GM18868 (cell line): ENCODE measurements at regions not wholly inside any gene's neighbourhood (a gene's known extent, or its start where the extent isn't known, plus 50 kb on each side); places are given as distances from the start of the nearest gene placed in this dataset.
"Not testable (repeated sequence)": the region's sequence is repeated elsewhere in the genome, so short reads cannot be mapped to it uniquely, and the experiment has no call there.

Source experiments
- ATAC-seq: cut with Tn5 transposase; IDR thresholded peaks from one replicate; pipeline ENCODE4 v1.9.1; 2021; ENCODE audit warnings: mild to moderate bottlenecking, moderate library complexity; ENCODE audit not compliant: unreplicated experiment

DNA sequence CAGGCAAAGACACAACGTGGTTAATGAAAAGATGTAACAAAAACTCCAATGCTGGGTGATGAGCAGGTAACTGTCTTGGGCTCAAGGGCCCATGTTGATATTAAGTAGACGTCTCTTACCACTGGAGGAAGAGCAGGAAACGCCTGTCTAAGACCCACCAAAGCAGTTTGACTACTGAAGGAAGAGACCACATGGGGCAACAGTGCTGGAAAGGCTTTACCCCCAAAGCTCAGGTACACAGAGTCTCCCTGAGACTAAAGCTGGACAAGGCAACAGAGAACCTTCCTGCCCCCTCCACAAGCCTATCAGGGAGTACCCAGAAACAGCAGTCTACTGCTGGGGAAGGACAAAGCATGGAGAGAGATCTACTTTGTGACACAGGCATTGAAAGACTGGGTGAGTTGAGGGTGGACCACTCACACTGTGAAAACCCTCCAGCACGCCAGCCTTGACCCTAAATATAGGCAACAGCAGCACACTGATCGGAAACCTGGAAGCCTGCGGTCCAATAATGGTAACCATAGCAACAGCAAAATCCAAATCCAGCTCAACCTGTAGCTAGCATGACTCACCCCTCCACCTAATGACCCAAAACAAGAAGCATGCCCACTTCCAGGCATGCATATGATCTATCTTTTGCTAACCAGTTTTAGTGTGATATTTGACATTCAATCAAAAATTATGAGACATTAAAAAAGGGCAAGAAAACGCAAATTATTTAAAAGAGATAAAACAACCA lies 270.5 kb upstream of the SDK2 start:
- no peak for ATAC-seq

DNA sequence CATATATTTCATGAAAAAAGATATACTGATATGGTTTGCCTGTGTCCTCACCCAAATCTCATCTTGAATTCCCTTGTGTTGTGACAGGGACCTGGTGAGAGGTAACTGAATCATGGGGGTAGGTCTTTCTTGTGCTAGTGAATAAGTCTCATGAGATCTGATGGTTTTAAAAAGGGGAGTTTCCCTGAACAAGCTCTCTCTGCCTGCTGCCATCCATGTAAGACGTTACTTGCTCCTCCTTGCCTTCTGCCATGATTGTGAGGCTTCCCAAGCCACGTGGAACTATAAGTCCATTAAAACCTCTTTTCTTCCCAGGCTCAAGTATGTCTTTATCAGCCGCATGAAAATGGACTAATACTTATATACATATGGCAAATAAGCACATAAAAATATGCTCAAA lies 274.8 kb upstream of the SDK2 start:
- ATAC-seq: not testable (repeated sequence)

DNA sequence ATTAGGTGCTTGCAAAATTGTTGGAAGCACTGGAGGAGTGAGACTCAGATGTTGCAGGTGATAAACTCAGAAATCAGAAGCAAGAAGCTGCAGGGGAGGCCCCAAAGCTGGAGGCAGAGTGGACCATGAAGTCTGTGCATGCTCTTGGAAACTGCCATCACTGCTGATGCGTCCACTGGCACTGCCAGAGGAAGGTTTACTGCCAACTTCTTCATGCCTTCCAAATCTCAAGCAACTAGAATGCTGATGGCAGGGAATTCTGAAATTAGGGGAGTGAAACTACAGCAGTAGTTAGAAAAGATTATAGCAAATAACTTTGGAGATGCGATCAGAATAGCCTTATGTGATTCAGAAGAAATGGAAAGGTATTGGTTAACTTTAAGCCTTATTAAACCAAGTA lies 277.1 kb upstream of the SDK2 start:
- no peak for ATAC-seq

DNA sequence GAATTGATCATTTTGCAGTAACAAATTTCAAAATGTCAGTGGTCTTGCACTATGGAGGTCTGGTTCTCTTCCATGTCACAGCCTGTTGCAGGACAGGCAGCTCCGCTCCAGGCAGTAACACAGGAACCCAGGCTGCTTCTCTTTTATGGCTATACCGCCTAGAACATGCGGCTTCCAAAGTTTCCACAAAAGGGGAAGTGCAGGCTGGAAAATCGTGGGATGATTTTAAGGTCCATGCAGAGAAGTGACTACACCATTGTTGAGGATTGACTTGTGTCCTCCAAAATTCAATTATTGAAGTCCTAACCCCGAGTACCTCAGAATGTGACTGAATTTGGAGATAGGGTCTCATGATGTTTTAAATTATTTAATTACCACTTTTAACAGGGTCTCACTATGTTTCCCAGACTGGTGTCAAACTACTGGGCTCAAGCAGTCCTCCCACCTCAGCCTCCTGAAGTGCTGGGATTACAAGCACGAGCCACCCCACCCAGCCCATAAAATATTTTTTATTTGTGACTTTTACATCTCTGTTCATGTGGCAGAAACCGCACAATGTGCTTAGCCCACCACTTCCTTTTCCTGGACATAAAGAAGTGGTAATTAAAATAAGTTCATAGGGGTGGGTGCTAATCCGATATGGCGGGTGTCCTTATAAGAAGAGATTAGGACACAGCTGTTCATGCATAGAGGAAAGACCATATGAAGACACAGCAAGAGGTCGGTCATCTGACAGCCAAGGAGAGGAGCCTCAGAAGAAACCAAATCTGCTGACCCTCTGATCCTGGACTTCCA lies 279.2 kb upstream of the RPL38 start:
- ATAC-seq: no peak

DNA sequence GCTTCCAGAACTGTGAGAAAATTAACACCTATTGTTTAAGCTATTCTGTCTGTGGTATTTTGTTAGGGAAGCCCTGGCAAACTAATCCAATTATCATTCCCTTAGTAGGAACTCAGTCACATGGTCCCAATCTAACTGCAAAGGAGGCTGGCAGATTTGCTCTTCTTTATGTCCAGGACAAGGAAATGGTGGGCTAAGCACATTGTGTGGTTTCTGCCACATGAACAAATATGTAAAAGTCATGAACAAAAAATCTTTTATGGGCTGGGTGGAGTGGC lies 278.6 kb upstream of the RPL38 start:
- no peak for ATAC-seq

DNA sequence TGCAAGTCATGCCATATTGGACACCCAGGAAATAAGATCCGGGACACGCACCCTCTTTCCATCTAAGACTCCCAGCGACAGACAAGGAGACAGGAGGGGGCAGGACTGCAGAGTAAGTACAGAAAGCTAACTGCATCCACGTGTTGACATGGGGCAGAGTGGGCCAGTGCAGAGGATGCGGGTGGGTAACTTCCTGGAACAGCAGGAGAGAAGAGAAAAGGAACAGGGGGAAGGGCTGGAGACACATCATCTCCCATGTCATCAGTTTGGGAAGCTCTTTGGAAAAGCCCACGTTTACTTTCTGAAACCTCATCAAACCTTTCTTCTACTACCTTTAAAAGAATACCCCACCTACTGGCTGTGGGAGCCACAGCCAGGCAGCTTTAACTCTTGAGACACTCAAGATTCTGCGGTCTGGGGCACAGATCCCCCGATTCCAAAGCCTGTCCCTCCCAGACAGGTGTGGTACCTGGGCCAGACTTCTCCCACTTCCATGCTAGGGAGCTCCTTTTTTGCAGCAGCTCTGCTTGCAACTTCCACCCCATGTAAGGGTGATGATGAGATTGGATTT lies 273.5 kb upstream of the RPL38 start:
- ATAC-seq: no peak

DNA sequence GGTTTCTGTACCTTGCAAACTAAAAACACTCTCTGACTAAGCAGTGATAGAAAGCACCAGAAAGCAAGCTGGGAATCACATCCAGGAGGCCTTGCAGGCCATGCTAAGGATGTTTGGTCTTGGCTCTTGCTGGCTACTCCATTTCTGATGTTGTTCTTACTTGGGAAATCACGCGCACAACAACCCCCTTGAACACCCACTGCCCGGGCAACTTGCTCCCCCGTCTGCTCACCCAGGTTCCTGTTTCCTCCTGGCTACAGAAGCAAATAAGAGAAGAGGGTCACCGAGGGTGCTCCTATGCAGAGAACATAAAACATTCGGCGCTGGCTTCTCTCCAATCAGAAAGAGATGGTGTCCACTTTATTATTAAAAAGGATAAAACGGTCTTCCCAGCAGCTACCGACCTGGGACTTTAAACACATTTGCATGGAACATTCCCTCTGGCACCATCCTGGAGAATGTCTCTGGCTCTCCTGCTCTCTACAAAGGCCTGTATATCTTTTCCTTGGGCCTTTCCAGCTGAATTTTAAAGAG lies 271.2 kb upstream of the RPL38 start:
- no peak for ATAC-seq

DNA sequence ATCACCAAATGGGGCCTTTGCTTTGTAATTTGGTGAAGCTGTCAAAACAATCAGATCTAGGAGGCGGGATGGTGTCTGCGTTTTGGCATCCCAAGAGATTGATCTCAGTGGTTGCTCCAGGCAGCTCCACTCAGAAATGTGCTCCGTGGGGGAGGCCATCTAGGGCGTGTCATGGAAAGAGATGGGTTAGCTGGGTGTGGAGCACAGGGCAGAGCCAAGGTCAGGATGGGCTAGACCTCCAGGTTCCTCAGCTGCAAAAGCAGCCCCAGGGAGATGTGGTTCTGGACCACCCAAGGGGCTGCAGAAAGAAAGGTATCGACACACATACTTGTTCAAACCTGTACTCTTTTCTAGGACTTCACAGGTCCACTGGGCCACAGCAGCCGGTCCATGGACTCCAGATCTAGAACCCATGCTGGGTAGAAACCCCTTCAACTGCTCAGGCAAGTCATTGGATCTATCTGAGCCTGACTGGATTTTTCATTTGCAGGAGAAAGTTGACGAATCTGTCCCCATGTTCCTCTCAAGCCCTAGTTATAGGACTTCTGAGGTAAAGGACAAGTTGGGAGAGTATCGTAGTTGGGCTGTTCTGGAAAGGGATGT lies 270.2 kb upstream of the RPL38 start:
- no peak for ATAC-seq

DNA sequence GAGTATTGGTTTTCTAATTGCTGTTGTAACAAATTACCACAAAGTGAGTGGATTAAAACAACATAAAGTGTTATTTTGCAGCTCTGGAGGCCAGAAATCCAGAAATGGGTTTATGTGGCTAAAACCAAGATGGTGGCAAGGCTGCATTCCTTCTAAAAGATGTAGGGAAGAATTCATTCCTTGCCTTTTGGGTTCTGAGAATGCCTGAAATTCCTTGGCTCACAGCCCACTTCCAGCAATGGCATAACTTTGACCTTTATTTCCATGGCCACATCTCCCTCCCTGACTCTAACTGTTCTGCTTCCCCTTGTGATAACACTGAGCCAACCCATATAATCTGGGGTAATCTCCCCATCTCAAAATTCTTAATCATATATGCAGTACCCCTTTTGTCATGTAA lies 269.6 kb upstream of the RPL38 start:
- no peak for ATAC-seq

DNA sequence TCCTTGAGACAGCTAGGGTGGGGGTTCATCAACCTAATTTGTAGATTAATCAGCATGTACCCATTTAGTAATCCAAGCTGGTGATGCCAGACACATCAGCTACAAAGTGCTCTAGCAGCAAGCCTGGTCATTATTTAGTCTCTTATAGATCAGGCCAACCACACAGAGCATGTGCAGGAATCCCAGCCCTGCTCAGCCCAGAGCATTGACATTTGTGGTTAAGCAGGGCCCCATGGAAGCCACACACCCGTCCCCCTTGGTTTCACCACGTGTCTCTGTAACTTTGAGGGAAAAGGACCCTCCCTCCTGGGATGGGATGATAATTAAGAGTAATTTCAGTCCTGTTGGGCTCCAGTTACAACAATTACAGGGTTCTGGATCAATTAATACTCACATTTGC lies 268.8 kb upstream of the RPL38 start:
- no peak for ATAC-seq

DNA sequence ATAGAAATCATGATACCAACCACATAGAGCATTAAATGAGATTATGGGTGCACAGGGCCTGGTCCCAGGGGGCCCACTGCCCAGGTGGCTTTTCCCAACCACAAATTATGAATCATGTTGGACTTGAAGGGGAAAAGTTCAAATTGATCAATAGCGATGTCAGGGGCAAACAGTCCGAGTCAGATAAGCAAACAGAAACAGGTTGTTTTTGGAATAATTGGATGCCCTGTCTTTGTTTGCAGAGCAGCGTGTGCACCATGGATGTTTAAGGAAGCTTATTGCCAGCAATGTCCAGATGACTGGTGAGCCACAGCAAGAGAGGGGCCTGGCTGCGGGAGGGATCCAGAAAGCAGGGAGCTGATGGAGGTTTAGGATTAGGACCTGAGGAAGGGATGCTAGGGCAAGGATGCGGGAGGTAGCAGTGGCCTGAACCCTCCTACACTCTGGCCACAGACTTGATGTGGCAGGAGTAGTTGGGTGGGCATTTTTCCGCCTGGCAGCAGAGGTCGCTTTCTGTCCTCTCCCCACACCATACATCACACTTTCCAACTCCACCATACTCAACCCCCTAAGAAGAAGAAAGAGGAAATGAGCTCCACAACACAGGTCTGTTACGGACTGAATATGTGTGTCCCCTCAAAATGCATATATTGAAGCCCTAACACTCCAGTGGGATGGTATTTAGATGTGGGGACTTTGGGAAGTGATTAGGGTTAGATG lies 266.4 kb upstream of the RPL38 start:
- no peak for ATAC-seq

DNA sequence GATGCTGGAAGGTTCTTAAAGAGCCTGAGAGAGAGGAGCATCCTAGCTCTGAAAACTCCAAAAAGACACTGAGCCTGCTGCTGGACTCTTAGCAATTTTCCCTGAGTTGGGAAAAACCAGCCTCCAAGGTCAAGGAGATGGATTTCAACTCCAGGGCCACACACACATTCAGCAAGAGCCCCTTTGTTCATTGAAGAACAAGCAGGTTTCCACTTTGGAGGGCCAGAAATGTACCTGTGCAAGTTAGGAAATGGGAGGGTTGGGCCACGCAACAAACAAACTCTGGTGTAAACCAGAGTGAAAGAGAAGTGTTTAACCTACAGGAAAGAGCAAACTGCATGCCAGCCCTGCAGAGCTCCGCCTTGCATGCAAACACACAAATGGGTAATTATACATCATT lies 264.8 kb upstream of the RPL38 start:
- ATAC-seq: no peak

DNA sequence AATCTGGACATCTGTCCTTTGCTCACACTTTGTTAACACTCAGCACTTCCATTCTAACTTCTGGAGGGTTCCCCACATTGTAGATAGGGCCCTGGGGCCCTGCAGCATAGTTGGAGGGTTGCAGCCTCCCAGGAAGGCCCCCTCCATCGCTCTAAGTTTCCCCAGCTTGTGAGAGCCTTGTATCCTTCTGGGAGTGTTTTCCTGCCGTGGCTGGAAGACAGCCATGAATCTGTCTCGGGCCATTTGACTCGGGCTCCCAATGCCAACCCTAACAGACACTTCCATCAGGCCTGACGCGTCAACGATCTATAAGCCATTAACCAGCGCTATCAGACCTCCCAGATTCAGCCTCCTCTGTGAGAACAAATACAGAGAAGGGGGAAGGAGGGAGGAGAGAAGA lies 263.7 kb upstream of the RPL38 start:
- no peak for ATAC-seq

DNA sequence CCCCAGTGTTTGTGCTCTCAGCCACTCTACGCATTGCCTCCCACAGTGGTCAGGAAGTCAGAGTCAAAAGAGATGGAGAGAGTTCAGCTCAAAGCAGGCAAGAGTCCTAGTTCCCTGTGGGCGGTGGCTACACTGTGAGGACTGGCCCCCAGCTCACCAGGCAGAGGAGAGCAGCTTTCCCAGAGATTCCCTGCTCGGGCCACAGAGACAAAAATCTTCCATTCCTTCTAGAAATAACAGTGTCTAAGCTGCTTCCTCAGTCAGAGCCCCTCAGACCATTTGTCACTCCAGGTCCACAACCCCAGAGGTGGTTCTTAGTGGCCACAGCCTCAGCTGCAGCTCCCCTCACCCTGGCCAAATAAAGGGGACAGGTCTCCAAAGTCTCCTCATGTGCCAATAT lies 263.0 kb upstream of the RPL38 start:
- no peak for ATAC-seq

DNA sequence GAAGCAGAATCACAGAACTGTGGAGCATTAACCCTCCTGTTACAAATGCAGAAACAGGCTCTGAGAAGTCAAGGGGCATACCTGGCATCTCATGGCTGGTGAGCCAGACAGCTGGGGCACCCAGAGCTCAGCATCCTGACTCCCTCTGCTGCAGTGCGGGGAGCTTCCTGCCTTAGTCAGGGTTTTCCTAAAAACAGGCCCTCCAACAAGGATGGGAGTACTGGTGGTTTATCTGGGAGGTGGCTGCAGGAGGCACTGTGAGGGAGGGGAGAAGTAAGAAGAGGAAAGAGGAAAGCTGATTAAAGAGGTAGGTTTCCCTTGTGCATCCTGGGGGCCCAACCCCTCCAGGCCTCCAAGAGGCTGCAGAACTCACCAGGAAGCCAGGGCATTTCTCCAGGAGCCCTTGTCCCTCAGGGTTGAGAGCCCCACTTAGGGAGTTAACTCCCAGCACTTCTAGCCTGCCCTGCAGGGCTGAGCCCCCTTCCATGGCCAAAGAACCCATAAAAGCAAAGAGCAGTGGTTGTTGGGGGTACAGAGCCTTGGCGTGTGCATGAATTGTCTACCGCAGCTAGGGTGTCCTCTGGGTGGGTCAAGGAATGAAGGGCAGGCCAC lies 261.5 kb upstream of the RPL38 start:
- ATAC-seq: no peak

DNA sequence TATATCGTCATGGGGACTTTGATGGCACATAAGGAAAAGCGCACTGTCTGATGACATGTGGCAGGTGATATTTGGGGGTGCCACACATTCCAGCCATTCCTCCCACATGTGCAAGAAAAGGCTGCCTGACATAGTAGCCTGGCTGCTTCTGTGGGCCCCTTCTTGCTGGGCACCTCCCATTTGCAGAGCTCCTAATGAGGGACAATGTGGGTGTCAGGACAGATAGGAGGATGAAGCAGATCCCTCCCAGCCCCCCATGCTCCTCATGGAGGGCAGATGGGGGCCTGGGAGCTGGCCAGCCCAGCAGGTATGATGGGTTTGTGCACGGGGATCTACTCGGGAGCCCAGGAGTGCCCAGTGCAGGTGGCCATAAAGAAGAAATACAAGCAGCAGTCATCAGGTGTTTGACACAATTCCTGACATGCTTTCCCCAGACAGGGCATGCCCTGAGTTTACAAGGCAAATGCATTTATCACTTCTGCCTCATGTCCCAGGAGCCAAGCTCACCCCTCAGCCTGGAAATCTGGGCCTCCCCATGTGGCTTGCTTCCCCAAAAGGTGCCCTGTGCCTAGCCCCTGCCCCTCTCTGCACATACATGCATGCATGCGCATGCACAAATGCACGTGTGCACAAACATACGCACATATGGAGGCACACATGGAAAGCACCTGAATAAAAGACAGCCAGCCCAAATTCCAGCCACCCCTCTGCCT lies 260.6 kb upstream of the RPL38 start:
- no peak for ATAC-seq

DNA sequence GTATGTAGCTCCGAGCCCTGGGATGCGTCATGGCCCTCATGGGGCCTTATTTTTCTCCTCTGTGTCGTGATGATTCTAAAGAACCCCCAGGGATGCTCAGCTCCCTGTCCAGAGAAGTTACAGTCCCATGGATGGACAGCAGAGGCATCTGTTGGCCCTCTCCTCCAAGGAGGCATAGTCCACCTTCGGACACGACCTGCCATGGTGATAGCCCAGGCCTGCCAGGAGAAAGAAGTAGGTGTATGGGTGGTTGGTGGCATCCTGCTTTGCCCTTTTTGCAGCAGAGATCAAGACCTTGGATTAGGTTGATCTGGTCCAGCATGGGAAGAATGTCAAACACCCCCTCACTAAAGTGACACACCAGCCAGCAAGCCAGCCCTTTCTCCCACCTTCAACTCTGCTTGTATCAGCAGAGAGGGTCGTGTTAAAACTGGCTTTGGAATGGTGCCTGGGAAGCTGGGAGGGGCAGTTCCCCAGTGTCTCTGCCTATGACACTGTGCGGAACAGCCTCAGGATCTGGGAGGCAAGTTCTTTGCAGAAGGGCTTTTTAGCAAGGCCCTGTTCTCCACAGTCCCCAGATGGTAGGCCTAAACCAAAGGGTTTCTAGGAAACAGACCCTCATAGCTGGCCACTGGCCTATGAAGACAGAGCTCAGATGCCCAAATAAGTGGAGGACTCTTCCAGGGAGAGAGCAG lies 259.9 kb upstream of the RPL38 start:
- no peak for ATAC-seq

DNA sequence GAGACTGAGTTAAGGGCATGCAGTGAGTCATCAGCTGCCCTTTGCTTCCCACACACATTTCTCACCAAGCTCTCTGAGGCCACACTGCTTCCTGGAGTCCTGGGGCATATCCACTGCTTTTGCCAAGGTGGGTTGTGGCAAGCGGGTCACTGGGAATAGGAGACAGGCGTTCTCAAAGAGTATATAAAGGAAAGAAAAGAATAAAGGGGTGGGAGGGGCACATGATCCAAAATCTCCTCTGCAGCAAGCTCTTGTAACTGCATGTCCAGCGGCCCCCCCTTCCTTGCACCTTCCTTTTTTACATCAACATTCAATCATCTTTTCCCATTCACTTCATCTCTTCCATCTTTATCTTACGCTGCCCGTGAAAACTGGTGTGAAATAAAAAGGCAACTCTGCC lies 259.1 kb upstream of the RPL38 start:
- ATAC-seq: no peak

DNA sequence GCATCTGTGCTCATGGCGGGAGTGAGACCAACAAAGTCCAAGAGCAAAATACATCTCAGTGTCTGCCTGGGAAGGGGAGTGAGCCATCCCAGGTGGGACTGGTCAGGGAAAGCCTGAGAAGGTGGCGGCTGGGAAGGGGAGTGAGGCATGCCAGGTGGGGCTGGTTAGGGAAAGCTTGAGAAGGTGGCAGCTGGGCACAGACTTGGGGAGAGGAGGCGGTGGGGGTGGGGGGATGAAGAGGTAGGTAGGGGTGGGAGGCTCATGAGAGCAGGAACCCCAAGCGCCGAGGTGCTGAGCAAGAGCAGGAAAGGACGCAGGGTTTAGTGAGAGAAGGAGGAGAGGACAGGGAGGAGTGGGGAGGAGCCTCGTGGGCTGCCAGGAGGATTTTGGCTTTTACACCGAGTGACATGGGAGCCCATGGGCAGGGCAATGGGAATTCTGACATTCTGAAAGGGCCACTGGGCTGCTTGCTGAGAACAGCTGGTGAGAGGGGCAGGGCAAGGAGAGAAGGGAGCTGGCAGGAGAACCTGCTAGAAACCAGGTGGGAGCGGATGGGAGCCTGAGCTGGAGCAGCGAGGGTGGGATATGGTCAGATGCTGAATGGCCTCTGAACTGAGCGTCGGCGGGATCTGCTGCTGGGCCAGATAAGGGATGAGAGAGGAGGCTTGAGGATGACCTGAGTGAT lies 256.1 kb upstream of the RPL38 start:
- ATAC-seq: no peak
